Endodermal cell (in vitro differentiated cells): ENCODE measurements at regions not wholly inside any gene's neighbourhood (a gene's known extent, or its start where the extent isn't known, plus 50 kb on each side); places are given as distances from the start of the nearest gene placed in this dataset.

Experiments
- DNase-seq: peaks from one replicate; pipeline ENCODE4 v3.0.0-alpha.2; 2017
- H3K27ac ChIP-seq: 2 replicates; pipeline ENCODE4 v1.5.1; 2013; ENCODE audit warnings: mild to moderate bottlenecking, low read depth, low read length, moderate library complexity
- H3K27me3 ChIP-seq: 2 replicates; pipeline ENCODE4 v1.6.1; 2013; ENCODE audit warnings: mild to moderate bottlenecking, low read length, moderate library complexity; ENCODE audit not compliant: insufficient read depth, control insufficient read depth, poor library complexity, severe bottlenecking
- H3K36me3 ChIP-seq: 2 replicates; pipeline ENCODE4 v1.7.0; 2013; ENCODE audit warnings: mild to moderate bottlenecking, low read length, moderate library complexity; ENCODE audit not compliant: control insufficient read depth, insufficient read depth
- H3K4me1 ChIP-seq: one replicate; pipeline ENCODE4 v1.7.0; 2013; ENCODE audit warnings: low read length; ENCODE audit not compliant: control insufficient read depth, insufficient read depth
- H3K4me3 ChIP-seq: 2 replicates; pipeline ENCODE4 v1.5.1; 2013; ENCODE audit warnings: mild to moderate bottlenecking, low read length, moderate library complexity
- H3K9ac ChIP-seq: 2 replicates; pipeline ENCODE4 v1.6.1; 2013; ENCODE audit warnings: mild to moderate bottlenecking, low read length, moderate library complexity; ENCODE audit not compliant: poor library complexity, severe bottlenecking; ENCODE audit errors: extremely low read depth
- H3K9me3 ChIP-seq: 2 replicates; pipeline ENCODE4 v1.6.1; 2013; ENCODE audit warnings: mild to moderate bottlenecking, low read length, moderate library complexity; ENCODE audit not compliant: control insufficient read depth
- H3K27ac Mint-ChIP-seq: 2 replicates; pipeline ENCODE4 v1.8.0; 2020; ENCODE audit warnings: mixed read lengths
- H3K27me3 Mint-ChIP-seq: 2 replicates; pipeline ENCODE4 v1.8.0; 2021; ENCODE audit warnings: mild to moderate bottlenecking, mixed read lengths; ENCODE audit not compliant: insufficient read depth
- H3K36me3 Mint-ChIP-seq: 2 replicates; pipeline ENCODE4 v1.8.0; 2020; ENCODE audit warnings: low read depth, mixed read lengths
- H3K4me1 Mint-ChIP-seq: 2 replicates; pipeline ENCODE4 v1.8.0; 2020; ENCODE audit warnings: mixed read lengths
- H3K4me3 Mint-ChIP-seq: 2 replicates; pipeline ENCODE4 v1.8.0; 2020; ENCODE audit warnings: mild to moderate bottlenecking, moderate library complexity, mixed read lengths
- H3K9me3 Mint-ChIP-seq: 2 replicates; pipeline ENCODE4 v1.8.0; 2020; ENCODE audit warnings: mild to moderate bottlenecking, mixed read lengths
- WGBS, 2 experiments: methylation state at CpG; one replicate each; pipeline versions ENCODE4 v1.1.5 to v1.1.7; 2013; ENCODE audit warnings: missing lambda C conversion rate in 2 of 2, mixed read lengths in 1 of 2; ENCODE audit not compliant: insufficient coverage in 1 of 2, insufficient read length in 1 of 2; 5-methylcytosine and 5-hydroxymethylcytosine counted together
- TF ChIP-seq, protein P1 (sequence below): fragments of 200-600 bp; sonication (generic); conservative IDR thresholded peaks from 2 replicates; pipeline ENCODE4 v1.5.0; 2021; ENCODE audit warnings: antibody characterized with exemption, mild to moderate bottlenecking

DNA sequence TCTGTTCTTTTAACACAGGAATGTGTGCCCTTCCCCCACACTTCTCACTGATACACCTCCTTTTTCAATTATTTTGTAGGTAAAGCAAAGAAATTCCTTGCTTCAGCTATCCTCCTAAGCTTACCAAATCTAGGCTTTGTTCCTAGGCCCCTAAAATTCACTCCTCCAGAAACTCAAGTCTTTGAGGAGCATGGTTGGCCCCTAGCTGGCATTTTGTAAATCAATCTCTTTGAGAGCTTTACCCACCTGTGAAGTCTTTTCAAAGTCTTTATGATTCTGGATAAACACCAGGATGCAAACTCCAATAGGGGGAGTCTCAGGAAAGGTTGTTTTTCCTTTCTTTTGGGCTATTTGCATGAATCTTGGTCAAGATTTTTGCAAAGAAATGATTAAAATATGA lies 82.9 kb upstream of the ZNF644 start:
- Mint-ChIP-seq H3K4me3 (no peak overlapping the region), H3K9me3 (peaks cover 2% of the 10 kb centered on the region), H3K27ac (no peak overlapping the region), H3K36me3 (no peaks in the 10 kb centered on the region), H3K27me3 (no peaks in the 10 kb centered on the region), H3K4me1 (peaks cover 8% of the 10 kb centered on the region)
- no peak for DNase-seq
- no peak overlapping the region for H3K27ac ChIP-seq
- H3K27me3 ChIP-seq: no peaks in the 10 kb centered on the region
- H3K9ac ChIP-seq: no peak overlapping the region
- H3K9me3 ChIP-seq: no peaks in the 10 kb centered on the region
- H3K36me3 ChIP-seq: no peaks in the 10 kb centered on the region
- H3K4me3 ChIP-seq: no peak overlapping the region
- H3K4me1 ChIP-seq: no peaks in the 10 kb centered on the region
- TF ChIP-seq, protein P1, sequence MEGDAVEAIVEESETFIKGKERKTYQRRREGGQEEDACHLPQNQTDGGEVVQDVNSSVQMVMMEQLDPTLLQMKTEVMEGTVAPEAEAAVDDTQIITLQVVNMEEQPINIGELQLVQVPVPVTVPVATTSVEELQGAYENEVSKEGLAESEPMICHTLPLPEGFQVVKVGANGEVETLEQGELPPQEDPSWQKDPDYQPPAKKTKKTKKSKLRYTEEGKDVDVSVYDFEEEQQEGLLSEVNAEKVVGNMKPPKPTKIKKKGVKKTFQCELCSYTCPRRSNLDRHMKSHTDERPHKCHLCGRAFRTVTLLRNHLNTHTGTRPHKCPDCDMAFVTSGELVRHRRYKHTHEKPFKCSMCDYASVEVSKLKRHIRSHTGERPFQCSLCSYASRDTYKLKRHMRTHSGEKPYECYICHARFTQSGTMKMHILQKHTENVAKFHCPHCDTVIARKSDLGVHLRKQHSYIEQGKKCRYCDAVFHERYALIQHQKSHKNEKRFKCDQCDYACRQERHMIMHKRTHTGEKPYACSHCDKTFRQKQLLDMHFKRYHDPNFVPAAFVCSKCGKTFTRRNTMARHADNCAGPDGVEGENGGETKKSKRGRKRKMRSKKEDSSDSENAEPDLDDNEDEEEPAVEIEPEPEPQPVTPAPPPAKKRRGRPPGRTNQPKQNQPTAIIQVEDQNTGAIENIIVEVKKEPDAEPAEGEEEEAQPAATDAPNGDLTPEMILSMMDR: no peak

DNA sequence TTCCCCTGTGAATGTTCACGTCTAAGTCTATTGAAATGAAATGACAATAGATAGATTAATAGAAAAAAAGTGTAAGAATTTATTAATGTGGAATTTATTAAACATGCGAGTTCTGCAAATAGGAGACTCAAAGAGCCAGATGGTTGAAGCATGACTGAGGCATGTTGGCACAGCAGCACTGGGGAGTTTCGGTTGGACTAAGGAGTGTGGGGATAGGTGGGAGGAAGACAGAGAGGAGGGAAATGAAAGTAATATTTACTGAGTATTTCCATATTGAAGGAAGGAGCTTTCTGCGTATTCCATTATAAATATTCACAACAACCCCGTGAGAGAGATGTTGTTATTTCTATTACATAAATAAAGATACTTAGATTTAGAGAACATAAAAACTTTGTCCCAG lies 79.5 kb upstream of the ZNF644 start:
- TF ChIP-seq, protein P1: no peak
- Histone ChIP-seq H3K4me1 (peaks cover 3% of the 10 kb centered on the region), H3K27ac (no peak overlapping the region), H3K36me3 (no peaks in the 10 kb centered on the region), H3K27me3 (no peaks in the 10 kb centered on the region), H3K9me3 (no peaks in the 10 kb centered on the region), H3K4me3 (no peak overlapping the region), H3K9ac (no peak overlapping the region)
- Mint-ChIP-seq H3K27ac (no peak overlapping the region), H3K9me3 (no peaks in the 10 kb centered on the region), H3K36me3 (no peaks in the 10 kb centered on the region), H3K4me3 (no peak overlapping the region), H3K27me3 (no peaks in the 10 kb centered on the region), H3K4me1 (peaks cover 8% of the 10 kb centered on the region)
- WGBS, 2 experiments: 96 to 100% methylated on average over 2 to 3 of the region's 5 CpGs
- DNase-seq: no peak

DNA sequence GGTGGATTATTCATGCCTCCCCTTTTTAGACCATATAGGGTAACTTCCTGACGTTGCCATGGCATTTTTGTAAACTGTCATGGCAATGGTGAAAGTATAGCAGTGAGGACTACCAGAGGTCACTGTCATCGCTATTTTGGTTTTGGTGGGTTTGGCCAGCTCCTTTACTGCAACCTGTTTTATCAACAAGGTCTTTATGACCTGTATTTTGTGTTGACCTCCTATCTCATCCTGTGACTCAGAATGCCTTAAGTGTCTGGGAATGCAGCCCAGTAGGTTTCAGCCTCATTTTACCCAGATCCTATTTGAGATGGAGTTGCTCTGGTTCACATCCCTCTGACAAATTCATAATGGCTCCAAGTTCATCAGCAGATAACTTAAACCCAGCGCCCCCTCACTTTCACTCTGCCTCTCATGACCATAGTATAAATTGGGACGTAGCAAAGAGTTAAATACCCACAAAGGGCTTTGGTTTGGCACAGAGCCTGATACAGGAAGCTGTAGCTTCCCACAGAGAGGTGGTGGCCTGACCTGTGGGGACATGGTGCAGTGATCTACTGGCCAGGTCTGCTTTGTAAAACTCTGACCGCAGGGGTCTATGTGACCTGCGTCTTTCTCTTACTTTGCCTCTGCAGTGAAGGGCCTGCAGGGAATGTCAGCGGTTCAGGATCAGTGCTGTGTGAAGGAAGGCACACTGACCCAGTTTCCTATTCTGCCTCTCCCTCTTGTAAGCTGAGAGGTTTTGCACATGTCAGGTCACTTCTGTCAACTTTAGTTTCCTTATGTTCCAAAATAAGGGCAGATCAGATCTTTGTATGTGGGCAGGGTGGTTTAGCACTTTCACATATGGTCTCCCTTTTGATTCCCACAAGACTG lies 78.1 kb upstream of the ZNF644 start:
- peaks cover 3% of the 10 kb centered on the region for H3K4me1 ChIP-seq
- H3K9me3 Mint-ChIP-seq: peaks cover 4% of the 10 kb centered on the region
- H3K27ac ChIP-seq: no peak overlapping the region
- no peak overlapping the region for H3K4me3 Mint-ChIP-seq
- H3K9me3 ChIP-seq: no peaks in the 10 kb centered on the region
- no peak overlapping the region for H3K27ac Mint-ChIP-seq
- no peaks in the 10 kb centered on the region for H3K27me3 ChIP-seq
- peaks cover 8% of the 10 kb centered on the region for H3K4me1 Mint-ChIP-seq
- no peak for DNase-seq
- H3K36me3 Mint-ChIP-seq: no peaks in the 10 kb centered on the region
- TF ChIP-seq, protein P1: no peak
- no peaks in the 10 kb centered on the region for H3K27me3 Mint-ChIP-seq
- no peak overlapping the region for H3K4me3 ChIP-seq
- no peaks in the 10 kb centered on the region for H3K36me3 ChIP-seq
- no peak overlapping the region for H3K9ac ChIP-seq
- 72 to 92% methylated on average over 3 to 7 of the region's 7 CpGs for WGBS, 2 experiments
